Cardiac muscle cell (in vitro differentiated cells and primary cell): ENCODE measurements at regions not wholly inside any gene's neighbourhood (a gene's known extent, or its start where the extent isn't known, plus 50 kb on each side); places are given as distances from the start of the nearest gene placed in this dataset.

Experiments
- DNase-seq, 2 donors: peaks; one replicate each; pipeline versions ENCODE4 v3.0.0 to v3.0.0-alpha.2; 2010 to 2017; ENCODE audit warnings: low read depth in 1 of 2, low spot score in 1 of 2
- H3K27ac ChIP-seq: fragments of 200-600 bp; sonication (generic); 2 replicates; pipeline ENCODE4 v1.5.1; 2016
- H3K27me3 ChIP-seq: fragments of 200-600 bp; sonication (generic); 2 replicates; pipeline ENCODE4 v1.6.0; 2016; ENCODE audit warnings: control low read depth
- H3K36me3 ChIP-seq: fragments of 200-600 bp; sonication (generic); 2 replicates; pipeline ENCODE4 v1.5.1; 2016; ENCODE audit warnings: control low read depth
- H3K4me1 ChIP-seq: fragments of 200-600 bp; sonication (generic); 2 replicates; pipeline ENCODE4 v1.8.1; 2017; ENCODE audit warnings: low read depth, mild to moderate bottlenecking, mixed run types
- H3K4me3 ChIP-seq: fragments of 200-600 bp; sonication (generic); 2 replicates; pipeline ENCODE4 v1.5.1; 2016; ENCODE audit warnings: mild to moderate bottlenecking
- H3K9me3 ChIP-seq: fragments of 200-600 bp; sonication (generic); 2 replicates; pipeline ENCODE4 v1.5.1; 2017; ENCODE audit warnings: low read depth, mild to moderate bottlenecking, control low read depth
- CTCF ChIP-seq: IDR thresholded peaks from 2 replicates; pipeline ENCODE4 v1.5.1; 2012; ENCODE audit warnings: low read depth, mild to moderate bottlenecking, low read length

GRCh38 chr16:13503960-13504635 is 415.9 kb upstream of the ERCC4 start:
- DNase-seq = no peak
- H3K36me3 ChIP-seq = no peaks in the 10 kb centered on the region
- H3K27me3 ChIP-seq = no peaks in the 10 kb centered on the region
- H3K27ac ChIP-seq = no peak overlapping the region
- no peaks in the 10 kb centered on the region for H3K4me1 ChIP-seq
- no peak for TF ChIP-seq CTCF
- no peak overlapping the region for H3K4me3 ChIP-seq
- no peaks in the 10 kb centered on the region for H3K9me3 ChIP-seq

GRCh38 chr16:13507530-13507929 is 412.4 kb upstream of the ERCC4 start:
- H3K4me1 ChIP-seq = no peaks in the 10 kb centered on the region
- TF ChIP-seq CTCF = no peak
- DNase-seq = no peak
- no peaks in the 10 kb centered on the region for H3K9me3 ChIP-seq
- H3K36me3 ChIP-seq = no peaks in the 10 kb centered on the region
- no peaks in the 10 kb centered on the region for H3K27me3 ChIP-seq
- H3K27ac ChIP-seq = no peak overlapping the region
- no peak overlapping the region for H3K4me3 ChIP-seq

GRCh38 chr16:13510425-13511151 is 409.4 kb upstream of the ERCC4 start:
- TF ChIP-seq CTCF = no peak
- no peaks in the 10 kb centered on the region for H3K27me3 ChIP-seq
- no peak overlapping the region for H3K4me3 ChIP-seq
- H3K36me3 ChIP-seq = no peaks in the 10 kb centered on the region
- H3K4me1 ChIP-seq = no peaks in the 10 kb centered on the region
- no peak overlapping the region for H3K27ac ChIP-seq
- DNase-seq = no peak
- no peaks in the 10 kb centered on the region for H3K9me3 ChIP-seq

- Histone ChIP-seq H3K36me3 (no peaks in the 10 kb centered on the region), H3K4me3 (no peak overlapping the region), H3K27me3 (no peaks in the 10 kb centered on the region), H3K9me3 (no peaks in the 10 kb centered on the region), H3K27ac (no peak overlapping the region), H3K4me1 (no peaks in the 10 kb centered on the region)
- no peak for DNase-seq
- TF ChIP-seq CTCF = no peak
Measured at GRCh38 chr16:13517841-13518240, 402.1 kb upstream of the ERCC4 start.

GRCh38 chr16:13519871-13520270 is 400.1 kb upstream of the ERCC4 start:
- no peak overlapping the region for H3K27ac ChIP-seq
- no peak for TF ChIP-seq CTCF
- no peaks in the 10 kb centered on the region for H3K9me3 ChIP-seq

More at GRCh38 chr16:13519871-13520270, 400.1 kb upstream of the ERCC4 start:
- no peaks in the 10 kb centered on the region for H3K4me1 ChIP-seq
- H3K36me3 ChIP-seq = no peaks in the 10 kb centered on the region
- no peak for DNase-seq
- no peaks in the 10 kb centered on the region for H3K27me3 ChIP-seq
- no peak overlapping the region for H3K4me3 ChIP-seq
